ENCODE measurements at regions not wholly inside any gene's neighbourhood (a gene's known extent, or its start where the extent isn't known, plus 50 kb on each side); places are given as distances from the start of the nearest gene placed in this dataset.

- BruUV-seq (replicated peaks), result no TSS peak
- no peak for FAIRE-seq
Measured at GRCh38 chr2:128599700-128600099, 281.0 kb upstream of the HS6ST1 start.

More at GRCh38 chr2:128599700-128600099, 281.0 kb upstream of the HS6ST1 start:
- intact Hi-C loops (cut with micrococcal nuclease; ENCODE audit: unreplicated experiment), result no loop called here
- Histone ChIP-seq H3K4me2 (ENCODE audit: low read depth, low read length) (no peak overlapping the region), H3K9me3 (ENCODE audit: low read length) (no peaks in the 10 kb centered on the region), H3K4me1 (ENCODE audit: insufficient read depth, low read length) (peaks cover 14% of the 10 kb centered on the region), H3K9ac (ENCODE audit: insufficient read depth, low read depth, low read length) (no peak overlapping the region), H3K27ac (ENCODE audit: extremely low read length, insufficient read depth, low read length) (no peak overlapping the region), H2AFZ (ENCODE audit: low read length) (no peak overlapping the region), H4K20me1 (ENCODE audit: insufficient read depth, low read length) (no peaks in the 10 kb centered on the region), H3K4me3 (replicated peaks in 1 of 3; ENCODE audit: insufficient read depth in 1 of 3, low read depth in 2 of 3, low read length in 3 of 3) (no peak overlapping the region), H3K27me3 (ENCODE audit: control insufficient read depth in 1 of 2, insufficient read depth in 2 of 2, low read length in 2 of 2) (peaks cover 1 to 21% of the 10 kb centered on the region in 2 experiments), H3K79me2 (ENCODE audit: insufficient read depth, low read length) (no peaks in the 10 kb centered on the region), H3K36me3 (replicated peaks in 1 of 2; ENCODE audit: control insufficient read depth in 1 of 2, insufficient read depth in 2 of 2, low read length in 2 of 2) (no peaks in the 10 kb centered on the region)
- ChIA-PET CTCF (ENCODE audit: low intra/inter-chr PET ratio, low total read pairs) (no interaction called here), POLR2A (no interaction called here)
- no peak for DNase-seq (ENCODE audit: low spot score)
- 57% methylated on average over 7 of the region's 8 CpGs for WGBS (ENCODE audit: low lambda C conversion rate)
- no peak for ATAC-seq
- TF ChIP-seq REXO4 (CRISPR knock-in tag; IDR thresholded peaks at IDR 0.05; ENCODE audit: borderline replicate concordance) (no peak), ZNF589 (CRISPR knock-in tag; conservative IDR thresholded peaks at IDR 0.05) (no peak), HDAC1 (CRISPR knock-in tag; IDR thresholded peaks at IDR 0.05) (no peak), MAF1 (CRISPR knock-in tag; IDR thresholded peaks at IDR 0.05; ENCODE audit: borderline replicate concordance) (no peak), MLXIP (CRISPR knock-in tag; IDR thresholded peaks at IDR 0.05; ENCODE audit: borderline replicate concordance) (no peak), MED8 (CRISPR knock-in tag; IDR thresholded peaks at IDR 0.05; ENCODE audit: insufficient replicate concordance) (no peak)
- in situ Hi-C loops (cut with HindIII; ENCODE audit: extremely low pct_ligation_motif_present, low pct_unique_long_range_greater_than_20kb), result no loop called here
